GM19238 (cell line): ENCODE measurements at regions not wholly inside any gene's neighbourhood (a gene's known extent, or its start where the extent isn't known, plus 50 kb on each side); places are given as distances from the start of the nearest gene placed in this dataset.
"Not testable (repeated sequence)": the region's sequence is repeated elsewhere in the genome, so short reads cannot be mapped to it uniquely, and the experiment has no call there.

Experiments
- DNase-seq: peaks from one replicate; pipeline ENCODE4 v3.0.0; 2011; ENCODE audit warnings: low spot score; ENCODE audit not compliant: insufficient read length

DNA sequence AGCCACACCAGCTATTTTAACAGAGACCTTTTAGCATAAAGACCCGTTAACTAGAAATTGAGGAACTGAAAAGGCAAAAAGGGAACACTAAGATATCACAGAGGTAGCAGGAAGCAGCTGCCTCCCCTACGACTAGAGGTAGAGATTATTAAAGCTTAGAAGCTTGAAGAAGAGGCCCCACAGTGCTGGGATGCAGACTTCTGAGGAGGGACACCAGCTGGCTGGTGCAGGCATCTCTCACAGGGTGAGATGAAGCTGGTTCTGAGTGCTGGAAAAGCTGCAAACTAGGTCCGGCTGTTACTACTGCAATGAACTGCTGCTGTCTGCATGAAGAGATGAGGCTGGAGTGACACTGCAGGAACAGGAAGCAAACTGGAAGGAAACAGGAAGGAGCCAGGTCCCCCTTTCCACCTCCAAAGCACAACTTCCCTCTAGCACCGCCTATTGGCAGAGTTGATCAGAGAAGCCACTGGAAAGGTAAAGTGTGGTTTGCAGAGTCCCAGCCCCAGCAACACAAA, 61.2 kb upstream of the MRPS9 start:
- peak; percentile 53 for DNase-seq

DNA sequence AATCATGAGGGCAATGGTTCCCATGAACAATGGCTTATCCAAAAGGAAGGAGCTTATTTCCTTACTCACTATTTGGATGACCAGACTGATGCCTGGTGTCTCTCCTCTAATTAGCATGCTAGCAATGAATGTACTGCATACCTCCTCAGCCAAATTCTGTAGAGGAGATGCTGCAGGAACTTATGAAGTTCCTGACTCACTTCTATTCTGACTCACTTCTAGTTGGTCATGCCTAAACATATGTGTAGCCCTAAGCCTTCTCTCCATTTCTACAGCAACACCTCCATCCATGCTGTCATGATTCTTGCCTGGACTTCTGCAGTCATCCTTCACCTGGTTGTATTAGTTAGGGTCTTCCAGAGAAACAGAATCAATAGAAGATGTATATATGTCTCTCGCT, 59.9 kb upstream of the MRPS9 start:
- DNase-seq, result no peak

DNA sequence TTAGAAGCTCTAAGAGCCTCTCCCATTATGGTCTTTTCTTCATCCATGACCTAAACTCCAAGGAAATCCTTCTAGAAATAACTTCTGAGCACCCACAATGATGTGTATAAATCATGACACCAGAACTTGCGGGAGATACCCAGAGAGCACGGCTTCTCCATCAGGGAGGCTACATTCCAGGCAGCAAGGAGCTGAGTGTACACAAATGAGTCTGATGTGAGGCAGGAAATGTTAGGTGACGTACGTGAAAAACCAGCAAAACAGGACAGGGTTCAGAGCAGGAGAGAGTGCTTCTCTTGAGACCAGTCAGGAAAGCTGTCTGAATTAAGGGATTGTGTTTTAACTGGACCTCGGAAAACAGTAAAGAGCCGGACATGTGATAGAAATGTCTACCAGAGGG, 58.1 kb upstream of the MRPS9 start:
- not testable (repeated sequence) for DNase-seq

DNA sequence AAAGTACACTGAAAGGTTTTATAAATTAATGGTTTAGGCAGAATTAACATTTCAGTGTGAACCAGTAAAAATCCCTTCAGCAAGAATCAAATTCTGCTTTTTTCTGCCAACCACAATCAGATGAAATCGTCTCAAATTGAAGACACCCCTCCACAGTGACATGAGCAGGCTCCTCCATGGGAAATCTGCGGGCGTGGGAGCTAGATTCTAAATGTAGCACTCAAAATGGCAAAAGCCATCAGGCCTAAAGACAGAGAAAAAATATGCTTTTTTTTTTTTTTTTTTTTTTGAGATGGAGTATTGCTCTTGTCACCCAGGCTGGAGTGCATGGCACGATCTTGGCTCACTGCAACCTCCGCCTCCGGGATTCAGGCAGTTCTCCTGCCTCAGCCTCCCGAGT, 55.8 kb upstream of the MRPS9 start:
- DNase-seq, result no peak
